HepG2 (cell line): ENCODE measurements at regions not wholly inside any gene's neighbourhood (a gene's known extent, or its start where the extent isn't known, plus 50 kb on each side); places are given as distances from the start of the nearest gene placed in this dataset.

Source experiments
- ATF3 ChIP-seq: sonication (generic); formaldehyde crosslinking; IDR thresholded peaks from 2 replicates; pipeline ENCODE4 v1.4.0; 2020; ENCODE audit warnings: missing genetic modification reagents
- ATF7-NPFF ChIP-seq: sonication (generic); formaldehyde crosslinking; IDR thresholded peaks from 2 replicates; pipeline ENCODE4 v1.8.1; 2023; ENCODE audit warnings: mild to moderate bottlenecking, low read depth, missing genetic modification reagents, moderate library complexity
- DR1 ChIP-seq: sonication (generic); formaldehyde crosslinking; IDR thresholded peaks from 2 replicates; pipeline ENCODE4 v1.8.0; 2021; ENCODE audit warnings: mild to moderate bottlenecking, missing genetic modification reagents, inconsistent platforms
- E2F5 ChIP-seq: sonication (generic); formaldehyde crosslinking; conservative IDR thresholded peaks from 2 replicates; pipeline ENCODE4 v1.4.0; 2020; ENCODE audit warnings: missing genetic modification reagents
- FOXJ3 ChIP-seq: sonication (generic); formaldehyde crosslinking; IDR thresholded peaks from 2 replicates; pipeline ENCODE4 v1.4.0; 2020; ENCODE audit warnings: missing genetic modification reagents, mild to moderate bottlenecking, borderline replicate concordance
- HOMEZ ChIP-seq: IDR thresholded peaks from 2 replicates; pipeline ENCODE4 v1.6.1; 2016; ENCODE audit warnings: low read depth
- MXI1 ChIP-seq: IDR thresholded peaks from 3 replicates; pipeline ENCODE4 v1.6.1; 2012; ENCODE audit warnings: low read depth, low read length, inconsistent platforms, borderline replicate concordance
- NCOA1 ChIP-seq: sonication (generic); formaldehyde crosslinking; IDR thresholded peaks from 2 replicates; pipeline ENCODE4 v1.9.0; 2021; ENCODE audit warnings: missing genetic modification reagents
- NFE2 ChIP-seq: sonication (generic); formaldehyde crosslinking; IDR thresholded peaks from 2 replicates; pipeline ENCODE4 v1.4.0; 2020; ENCODE audit warnings: missing genetic modification reagents
- NFRKB ChIP-seq: fragments of 450-650 bp; IDR thresholded peaks from 2 replicates; pipeline ENCODE4 v1.6.1; 2017
- PATZ1 ChIP-seq: sonication (generic); formaldehyde crosslinking; IDR thresholded peaks from 2 replicates; pipeline ENCODE4 v1.4.0; 2020; ENCODE audit warnings: missing genetic modification reagents
- SNAPC4 ChIP-seq: sonication (generic); formaldehyde crosslinking; IDR thresholded peaks from 2 replicates; pipeline ENCODE4 v1.4.0; 2020; ENCODE audit warnings: mild to moderate bottlenecking, missing genetic modification reagents
- SPEN ChIP-seq: sonication (generic); formaldehyde crosslinking; IDR thresholded peaks from 2 replicates; pipeline ENCODE4 v1.5.1; 2020; ENCODE audit warnings: low read depth, mild to moderate bottlenecking, missing genetic modification reagents
- TBX3 ChIP-seq: fragments of 450-650 bp; IDR thresholded peaks from 2 replicates; pipeline ENCODE4 v1.6.1; 2017; ENCODE audit warnings: antibody characterized with exemption, mild to moderate bottlenecking, inconsistent platforms, borderline replicate concordance
- THAP7 ChIP-seq: sonication (generic); formaldehyde crosslinking; IDR thresholded peaks from 2 replicates; pipeline ENCODE4 v1.8.1; 2023; ENCODE audit warnings: mild to moderate bottlenecking, missing genetic modification reagents
- ZBTB1 ChIP-seq: sonication (generic); formaldehyde crosslinking; IDR thresholded peaks from 2 replicates; pipeline ENCODE4 v1.4.0; 2020; ENCODE audit warnings: missing genetic modification reagents, borderline replicate concordance
- ZBTB42 ChIP-seq: sonication (generic); formaldehyde crosslinking; IDR thresholded peaks from 2 replicates; pipeline ENCODE4 v1.5.0; 2020; ENCODE audit warnings: mild to moderate bottlenecking, missing genetic modification reagents
- ZNF878 ChIP-seq: sonication (generic); formaldehyde crosslinking; IDR thresholded peaks from 2 replicates; pipeline ENCODE4 v1.8.1; 2023; ENCODE audit warnings: mild to moderate bottlenecking, missing genetic modification reagents, moderate library complexity

- TF ChIP-seq NCOA1 (CRISPR knock-in tag), result peak; percentile 74; the same call in 1 of the 2 replicates
- no peak for TF ChIP-seq E2F5 (CRISPR knock-in tag)
- TF ChIP-seq SNAPC4 (CRISPR knock-in tag), result no peak
- TF ChIP-seq ZBTB1 (CRISPR knock-in tag), result no peak
- no peak for TF ChIP-seq NFE2 (CRISPR knock-in tag)
- TF ChIP-seq NFRKB, result no peak
- peak; percentile 90; the same call in 1 of the 2 replicates for TF ChIP-seq FOXJ3 (CRISPR knock-in tag)
- peak; percentile 71; the same call in 1 of the 2 replicates for TF ChIP-seq ZNF878 (CRISPR knock-in tag)
- TF ChIP-seq HOMEZ (CRISPR knock-in tag), result peak; percentile 90; the same call in 1 of the 2 replicates
- peak; percentile 21; the same call in 1 of the 2 replicates for TF ChIP-seq DR1 (CRISPR knock-in tag)
- no peak for TF ChIP-seq PATZ1 (CRISPR knock-in tag)
- TF ChIP-seq MXI1, result peak; percentile 35; the same call in 1 of the 3 replicates
- TF ChIP-seq ATF7-NPFF (CRISPR knock-in tag), result no peak
- no peak for TF ChIP-seq THAP7 (CRISPR knock-in tag)
- TF ChIP-seq SPEN (CRISPR knock-in tag), result no peak
- TF ChIP-seq TBX3, result peak; percentile 90
- TF ChIP-seq ZBTB42 (CRISPR knock-in tag), result no peak
- TF ChIP-seq ATF3 (CRISPR knock-in tag), result no peak
Observed at GRCh38 chr13:33968520-33969507, 150.9 kb downstream of the RFC3 start (continued).
